ENCODE measurements at regions not wholly inside any gene's neighbourhood (a gene's known extent, or its start where the extent isn't known, plus 50 kb on each side); places are given as distances from the start of the nearest gene placed in this dataset.

- Mint-ChIP-seq H3K4me3 (no peak overlapping the region), H3K27ac (no peak overlapping the region), H3K9me3 (ENCODE audit: insufficient read depth) (no peaks in the 10 kb centered on the region), H3K27me3 (peaks cover 8% of the 10 kb centered on the region), H3K4me1 (no peaks in the 10 kb centered on the region)
- no peak for DNase-seq
- ChIA-PET CTCF (no interaction called here), POLR2A (no interaction called here)
- no peak overlapping the region for H3K4me2 ChIP-seq (replicated peaks; ENCODE audit: low read depth, low read length, poor library complexity, severe bottlenecking)
- WGBS (ENCODE audit: insufficient coverage) = 100% methylated on average over 1 of the region's 1 CpG
- intact Hi-C loops (cut with micrococcal nuclease) = no loop called here
- no peaks in the 10 kb centered on the region for H4K20me1 ChIP-seq (ENCODE audit: control insufficient read depth, insufficient read depth, low read length, poor library complexity, severe bottlenecking)
- H3K27ac ChIP-seq (ENCODE audit: low read length in 2 of 2) = no peak overlapping the region
- H3K9ac ChIP-seq (ENCODE audit: low read length) = no peak overlapping the region
- ATAC-seq (ENCODE audit: low read depth) = no peak
- H3K4me1 ChIP-seq (ENCODE audit: control insufficient read depth in 2 of 2, insufficient read depth in 2 of 2, low read length in 2 of 2) = no peaks in the 10 kb centered on the region
- H3K36me3 ChIP-seq (replicated peaks in 1 of 2; ENCODE audit: control extremely low read depth in 1 of 2, control insufficient read depth in 1 of 2, extremely low read depth in 1 of 2, insufficient read depth in 2 of 2, low read length in 1 of 2) = no peaks in the 10 kb centered on the region
- TF ChIP-seq EZH2 (IDR thresholded peaks at IDR 0.05; ENCODE audit: borderline replicate concordance, insufficient read depth, low read depth, low read length, poor library complexity, severe bottlenecking) (no peak), CTCF (IDR thresholded peaks at IDR 0.05) (no peak)
- no peaks in the 10 kb centered on the region for H3K27me3 ChIP-seq (replicated peaks in 1 of 4; ENCODE audit: control extremely low read depth in 1 of 4, control insufficient read depth in 3 of 4, insufficient read depth in 4 of 4, low read length in 3 of 4)
- no peak overlapping the region for H3K4me3 ChIP-seq (ENCODE audit: control extremely low read depth in 1 of 5, extremely low read depth in 1 of 5, insufficient read depth in 1 of 5, low read depth in 2 of 5, low read length in 4 of 5)
- no peak overlapping the region for H2AFZ ChIP-seq (ENCODE audit: insufficient read depth, low read depth, low read length, poor library complexity, severe bottlenecking)
- H3K79me2 ChIP-seq (ENCODE audit: control insufficient read depth, insufficient read depth, low read length) = no peaks in the 10 kb centered on the region
- no peaks in the 10 kb centered on the region for H3K9me3 ChIP-seq (ENCODE audit: control extremely low read depth in 1 of 3, control insufficient read depth in 2 of 3, insufficient read depth in 1 of 3, low read length in 2 of 3)
These were observed 811.8 kb upstream of the ACVR2A start for GRCh38 chr2:147033044-147033443.

GRCh38 chr2:147031897-147032296 lies 812.9 kb upstream of the ACVR2A start:
- no peaks in the 10 kb centered on the region for H3K36me3 ChIP-seq (replicated peaks in 1 of 2; ENCODE audit: control extremely low read depth in 1 of 2, control insufficient read depth in 1 of 2, extremely low read depth in 1 of 2, insufficient read depth in 2 of 2, low read length in 1 of 2)
- Mint-ChIP-seq H3K27ac (no peak overlapping the region), H3K4me3 (no peak overlapping the region), H3K9me3 (ENCODE audit: insufficient read depth) (no peaks in the 10 kb centered on the region), H3K4me1 (no peaks in the 10 kb centered on the region), H3K27me3 (peaks cover 4% of the 10 kb centered on the region)
- no peak overlapping the region for H3K9ac ChIP-seq (ENCODE audit: low read length)
- H3K79me2 ChIP-seq (ENCODE audit: control insufficient read depth, insufficient read depth, low read length) = no peaks in the 10 kb centered on the region
- no peak for ATAC-seq (ENCODE audit: low read depth)
- H3K27me3 ChIP-seq (replicated peaks in 1 of 4; ENCODE audit: control extremely low read depth in 1 of 4, control insufficient read depth in 3 of 4, insufficient read depth in 4 of 4, low read length in 3 of 4) = no peaks in the 10 kb centered on the region
- H3K4me2 ChIP-seq (replicated peaks; ENCODE audit: low read depth, low read length, poor library complexity, severe bottlenecking) = no peak overlapping the region
- no peaks in the 10 kb centered on the region for H4K20me1 ChIP-seq (ENCODE audit: control insufficient read depth, insufficient read depth, low read length, poor library complexity, severe bottlenecking)
- intact Hi-C loops (cut with micrococcal nuclease) = no loop called here
- 100% methylated on average over 1 of the region's 3 CpGs for WGBS (ENCODE audit: insufficient coverage)
- no peak for DNase-seq
- CTCF ChIA-PET = no interaction called here
- H2AFZ ChIP-seq (ENCODE audit: insufficient read depth, low read depth, low read length, poor library complexity, severe bottlenecking) = no peak overlapping the region
- no peak for TF ChIP-seq CTCF (IDR thresholded peaks at IDR 0.05)
- TF ChIP-seq EZH2 (IDR thresholded peaks at IDR 0.05; ENCODE audit: borderline replicate concordance, insufficient read depth, low read depth, low read length, poor library complexity, severe bottlenecking) = no peak
- no peaks in the 10 kb centered on the region for H3K9me3 ChIP-seq (ENCODE audit: control extremely low read depth in 1 of 3, control insufficient read depth in 2 of 3, insufficient read depth in 1 of 3, low read length in 2 of 3)
- H3K4me3 ChIP-seq (ENCODE audit: control extremely low read depth in 1 of 5, extremely low read depth in 1 of 5, insufficient read depth in 1 of 5, low read depth in 2 of 5, low read length in 4 of 5) = no peak overlapping the region
- POLR2A ChIA-PET = no interaction called here
- no peak overlapping the region for H3K27ac ChIP-seq (ENCODE audit: low read length in 2 of 2)
- no peaks in the 10 kb centered on the region for H3K4me1 ChIP-seq (ENCODE audit: control insufficient read depth in 2 of 2, insufficient read depth in 2 of 2, low read length in 2 of 2)
